ENCODE measurements at regions not wholly inside any gene's neighbourhood (a gene's known extent, or its start where the extent isn't known, plus 50 kb on each side); places are given as distances from the start of the nearest gene placed in this dataset.

- ATAC-seq (ENCODE audit: low read depth in 2 of 2): no peak
- no peaks in the 10 kb centered on the region for H3K27me3 Mint-ChIP-seq
- H3K9me3 Mint-ChIP-seq: no peaks in the 10 kb centered on the region
- H3K36me3 Mint-ChIP-seq: no peaks in the 10 kb centered on the region
- peaks cover 0 to 5% (median 4%) of the 10 kb centered on the region in 3 donors for H3K4me1 Mint-ChIP-seq
- DNase-seq: no peak
- no peak overlapping the region for H3K4me3 Mint-ChIP-seq
- H3K27ac Mint-ChIP-seq: no peak overlapping the region
Observed at GRCh38 chr2:195018462-195018861, 638.6 kb upstream of the SLC39A10 start.

DNA sequence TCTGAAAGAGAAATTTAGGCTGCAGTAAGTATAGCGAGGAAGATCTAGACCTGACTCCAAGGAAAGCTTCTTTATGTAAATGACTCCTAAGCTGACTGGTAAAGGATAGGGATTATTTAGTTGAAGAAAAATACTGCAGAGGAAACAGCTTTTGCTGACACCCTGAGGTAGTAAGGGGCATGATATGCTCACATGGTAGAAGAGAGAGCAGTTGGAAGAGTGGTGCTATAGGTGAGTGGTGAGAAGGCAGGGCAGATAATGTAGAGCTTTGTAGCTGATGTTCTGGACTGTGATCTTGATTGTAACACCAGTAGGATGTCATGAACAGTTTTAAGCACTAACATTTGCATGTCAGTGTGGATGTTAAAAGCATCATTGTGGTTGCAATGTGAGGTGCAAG lies 639.1 kb upstream of the SLC39A10 start:
- ATAC-seq (ENCODE audit: low read depth in 2 of 2) (no peak), DNase-seq (no peak)
- Mint-ChIP-seq H3K4me3 (no peak overlapping the region), H3K27ac (peak overlapping the region in 1 of 6 donors; percentile 0), H3K27me3 (no peaks in the 10 kb centered on the region), H3K9me3 (no peaks in the 10 kb centered on the region), H3K36me3 (no peaks in the 10 kb centered on the region), H3K4me1 (peaks cover 0 to 5% (median 4%) of the 10 kb centered on the region in 3 donors)

- DNase-seq (no peak), ATAC-seq (ENCODE audit: low read depth in 2 of 2) (no peak)
- Mint-ChIP-seq H3K4me1 (peaks cover 0 to 2% (median 0%) of the 10 kb centered on the region in 3 donors), H3K9me3 (no peaks in the 10 kb centered on the region), H3K4me3 (no peak overlapping the region), H3K36me3 (no peaks in the 10 kb centered on the region), H3K27me3 (no peaks in the 10 kb centered on the region), H3K27ac (no peak overlapping the region)
Observed at GRCh38 chr2:195016841-195017240, 640.2 kb upstream of the SLC39A10 start.

DNA sequence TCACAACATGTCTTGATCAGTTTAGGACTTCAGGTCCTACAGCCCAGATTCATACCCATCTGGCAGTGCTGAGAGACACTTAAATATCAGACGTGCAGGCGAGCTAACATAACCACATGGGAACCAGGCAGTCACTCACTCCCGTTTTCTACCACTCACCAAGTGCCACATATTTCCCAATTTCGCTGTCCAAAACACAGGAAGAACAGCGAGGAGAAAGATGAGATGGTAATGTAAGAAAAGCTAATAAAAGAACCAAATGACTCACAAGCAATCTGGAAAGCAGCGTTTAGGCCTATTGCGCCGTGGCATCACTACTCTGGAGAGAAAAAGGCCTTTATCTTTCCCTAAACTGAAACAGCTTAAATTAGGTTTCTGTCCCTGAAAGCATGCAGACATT lies 647.8 kb upstream of the SLC39A10 start:
- no peak for ATAC-seq (ENCODE audit: low read depth in 2 of 2)
- Mint-ChIP-seq H3K4me1 (no peaks in the 10 kb centered on the region), H3K27ac (no peak overlapping the region), H3K9me3 (no peaks in the 10 kb centered on the region), H3K27me3 (no peaks in the 10 kb centered on the region), H3K36me3 (no peaks in the 10 kb centered on the region), H3K4me3 (no peak overlapping the region)
- DNase-seq: no peak

GRCh38 chr2:195006856-195007255 lies 650.2 kb upstream of the SLC39A10 start:
- DNase-seq (no peak), ATAC-seq (ENCODE audit: low read depth in 2 of 2) (no peak)
- Mint-ChIP-seq H3K9me3 (no peaks in the 10 kb centered on the region), H3K27ac (no peak overlapping the region), H3K36me3 (no peaks in the 10 kb centered on the region), H3K4me1 (no peaks in the 10 kb centered on the region), H3K27me3 (no peaks in the 10 kb centered on the region), H3K4me3 (no peak overlapping the region)

- Mint-ChIP-seq H3K27me3 (no peaks in the 10 kb centered on the region), H3K9me3 (no peaks in the 10 kb centered on the region), H3K4me3 (no peak overlapping the region), H3K36me3 (no peaks in the 10 kb centered on the region), H3K4me1 (no peaks in the 10 kb centered on the region), H3K27ac (no peak overlapping the region)
- ATAC-seq (ENCODE audit: low read depth in 2 of 2) (no peak), DNase-seq (no peak)
Observed at GRCh38 chr2:195003881-195004471, 653.0 kb upstream of the SLC39A10 start.

- no peaks in the 10 kb centered on the region for H3K9me3 Mint-ChIP-seq
- H3K4me1 Mint-ChIP-seq: no peaks in the 10 kb centered on the region
- no peaks in the 10 kb centered on the region for H3K36me3 Mint-ChIP-seq
- no peak overlapping the region for H3K27ac Mint-ChIP-seq
- H3K4me3 Mint-ChIP-seq: no peak overlapping the region
- ATAC-seq (ENCODE audit: low read depth in 2 of 2) (no peak), DNase-seq (no peak)
- H3K27me3 Mint-ChIP-seq: no peaks in the 10 kb centered on the region
Observed at GRCh38 chr2:195001924-195002323, 655.1 kb upstream of the SLC39A10 start.

- DNase-seq (no peak), ATAC-seq (ENCODE audit: low read depth in 2 of 2) (no peak)
- Mint-ChIP-seq H3K9me3 (no peaks in the 10 kb centered on the region), H3K27ac (no peak overlapping the region), H3K4me1 (no peaks in the 10 kb centered on the region), H3K4me3 (no peak overlapping the region), H3K36me3 (no peaks in the 10 kb centered on the region), H3K27me3 (no peaks in the 10 kb centered on the region)
Observed at GRCh38 chr2:194999771-195000170, 657.3 kb upstream of the SLC39A10 start.

DNA sequence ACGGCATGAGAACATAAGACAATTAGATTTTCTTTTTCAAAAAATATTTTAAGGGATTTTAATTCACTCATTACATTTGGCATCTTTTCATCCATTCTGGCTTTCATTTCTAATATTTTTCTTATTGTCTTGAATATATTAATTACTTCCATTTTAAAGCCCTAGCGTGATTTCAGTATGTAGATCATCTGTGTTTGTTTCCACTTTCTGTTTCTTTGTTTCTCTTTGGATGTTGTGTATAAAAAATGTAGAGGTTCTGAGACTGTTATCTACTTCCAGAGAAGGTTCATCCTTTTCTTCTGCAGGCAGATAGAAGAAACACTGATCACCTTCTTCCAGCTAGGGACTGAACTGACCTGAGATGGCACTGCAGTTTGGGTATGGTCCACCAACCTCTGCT lies 664.4 kb upstream of the SLC39A10 start:
- no peaks in the 10 kb centered on the region for H3K9me3 Mint-ChIP-seq
- no peaks in the 10 kb centered on the region for H3K27me3 Mint-ChIP-seq
- no peaks in the 10 kb centered on the region for H3K4me1 Mint-ChIP-seq
- no peak overlapping the region for H3K27ac Mint-ChIP-seq
- DNase-seq (no peak), ATAC-seq (ENCODE audit: low read depth in 2 of 2) (no peak)
- H3K4me3 Mint-ChIP-seq: no peak overlapping the region
- H3K36me3 Mint-ChIP-seq: no peaks in the 10 kb centered on the region

DNA sequence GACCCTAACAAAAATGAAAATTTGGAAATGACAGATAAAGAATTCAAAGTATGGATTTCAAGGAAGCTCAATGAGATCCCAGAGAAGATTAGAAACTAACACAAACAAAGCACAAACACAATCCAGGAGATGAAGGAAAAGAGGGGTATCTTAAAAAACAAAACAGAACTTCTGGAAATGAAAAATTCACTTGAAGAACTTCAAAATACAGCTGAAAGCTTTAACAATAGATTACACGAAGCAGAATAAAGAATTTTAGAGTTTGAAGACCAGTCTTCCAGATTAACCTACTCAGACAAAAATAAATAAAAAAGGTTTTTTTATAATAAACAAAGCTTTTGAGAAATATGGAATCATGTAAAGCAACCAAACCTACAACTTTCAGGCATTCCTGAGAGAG lies 671.8 kb upstream of the SLC39A10 start:
- Mint-ChIP-seq H3K4me1 (no peaks in the 10 kb centered on the region), H3K4me3 (no peak overlapping the region), H3K27me3 (no peaks in the 10 kb centered on the region), H3K36me3 (peaks cover 0 to 12% of the 10 kb centered on the region in 2 donors), H3K9me3 (peaks cover 14 to 33% (median 21%) of the 10 kb centered on the region in 7 donors), H3K27ac (no peak overlapping the region)
- DNase-seq: no peak
- no peak for ATAC-seq (ENCODE audit: low read depth in 2 of 2)

GRCh38 chr2:194962254-194962653 lies 694.8 kb upstream of the SLC39A10 start:
- Mint-ChIP-seq H3K4me3 (no peak overlapping the region), H3K36me3 (no peaks in the 10 kb centered on the region), H3K9me3 (peaks cover 5 to 36% (median 19%) of the 10 kb centered on the region in 7 donors), H3K27ac (no peak overlapping the region), H3K4me1 (no peaks in the 10 kb centered on the region), H3K27me3 (no peaks in the 10 kb centered on the region)
- no peak for ATAC-seq (ENCODE audit: low read depth in 2 of 2)
- no peak for DNase-seq

GRCh38 chr2:194954218-194954617 lies 702.8 kb upstream of the SLC39A10 start:
- H3K4me3 Mint-ChIP-seq: no peak overlapping the region
- no peaks in the 10 kb centered on the region for H3K4me1 Mint-ChIP-seq
- DNase-seq (no peak), ATAC-seq (ENCODE audit: low read depth in 2 of 2) (no peak)
- no peaks in the 10 kb centered on the region for H3K27me3 Mint-ChIP-seq
- H3K36me3 Mint-ChIP-seq: no peaks in the 10 kb centered on the region
- peaks cover 0 to 6% (median 3%) of the 10 kb centered on the region in 7 donors for H3K9me3 Mint-ChIP-seq
- no peak overlapping the region for H3K27ac Mint-ChIP-seq

DNA sequence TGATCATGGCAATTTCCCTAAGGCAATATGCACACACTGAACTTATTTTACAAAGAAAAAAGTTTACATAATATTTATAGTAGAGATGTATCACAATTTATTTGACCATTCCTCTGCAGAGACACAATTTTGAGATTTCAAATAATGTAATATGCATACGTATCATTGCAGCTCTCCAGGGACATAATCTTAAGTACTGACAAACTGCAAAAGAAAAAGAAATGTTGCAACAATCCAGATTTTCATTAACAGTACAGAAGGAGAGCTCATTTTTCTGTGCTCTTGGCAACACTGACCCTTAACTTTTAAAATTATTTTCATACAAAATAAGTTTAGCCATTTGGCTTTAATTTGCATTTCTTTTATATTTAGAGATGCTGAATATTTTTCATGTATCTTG lies 710.2 kb upstream of the SLC39A10 start:
- Mint-ChIP-seq H3K9me3 (peaks cover 0 to 1% (median 0%) of the 10 kb centered on the region in 7 donors), H3K27ac (no peak overlapping the region), H3K36me3 (no peaks in the 10 kb centered on the region), H3K4me1 (no peaks in the 10 kb centered on the region), H3K27me3 (no peaks in the 10 kb centered on the region), H3K4me3 (no peak overlapping the region)
- no peak for ATAC-seq (ENCODE audit: low read depth in 2 of 2)
- DNase-seq: no peak

DNA sequence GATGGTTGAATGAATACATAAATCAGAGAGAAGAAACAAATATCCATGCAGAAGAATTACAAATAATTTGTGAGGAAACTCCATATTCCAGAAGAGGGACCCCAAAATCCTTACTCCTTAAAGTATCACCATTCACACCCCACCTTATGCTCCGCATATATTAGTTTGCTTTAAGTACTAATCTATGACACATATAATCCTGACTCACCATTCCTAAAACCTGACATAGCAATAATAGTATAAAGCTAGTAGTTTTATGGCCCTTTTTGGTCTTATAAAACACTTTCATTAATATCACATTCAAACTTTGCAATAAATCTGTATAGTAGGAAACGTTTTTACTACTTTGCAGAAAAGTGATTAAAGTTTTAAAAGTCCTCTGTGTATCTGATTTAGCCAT lies 719.0 kb upstream of the SLC39A10 start:
- Mint-ChIP-seq H3K27me3 (no peaks in the 10 kb centered on the region), H3K4me3 (no peak overlapping the region), H3K36me3 (no peaks in the 10 kb centered on the region), H3K9me3 (peaks cover 0 to 4% (median 0%) of the 10 kb centered on the region in 7 donors), H3K4me1 (no peaks in the 10 kb centered on the region), H3K27ac (no peak overlapping the region)
- ATAC-seq (ENCODE audit: low read depth in 2 of 2): no peak
- DNase-seq: no peak

- no peak overlapping the region for H3K4me3 Mint-ChIP-seq
- no peaks in the 10 kb centered on the region for H3K4me1 Mint-ChIP-seq
- DNase-seq: no peak
- no peaks in the 10 kb centered on the region for H3K27me3 Mint-ChIP-seq
- H3K27ac Mint-ChIP-seq: no peak overlapping the region
- no peak for ATAC-seq (ENCODE audit: low read depth in 2 of 2)
- no peaks in the 10 kb centered on the region for H3K36me3 Mint-ChIP-seq
- H3K9me3 Mint-ChIP-seq: no peaks in the 10 kb centered on the region
Observed at GRCh38 chr2:194927489-194927888, 729.5 kb upstream of the SLC39A10 start.
